ENCODE measurements at regions not wholly inside any gene's neighbourhood (a gene's known extent, or its start where the extent isn't known, plus 50 kb on each side); places are given as distances from the start of the nearest gene placed in this dataset.

GRCh38 chr2:184302506-184302905 lies 295.8 kb upstream of the ZNF804A start:
- Histone ChIP-seq H2AFZ (ENCODE audit: low read depth, low read length) (no peak overlapping the region), H3K4me3 (ENCODE audit: low read length) (no peak overlapping the region), H3F3A (ENCODE audit: insufficient read depth, low read length, poor library complexity, severe bottlenecking) (no peaks in the 10 kb centered on the region), H3K79me2 (replicated peaks; ENCODE audit: insufficient read depth, low read length) (no peaks in the 10 kb centered on the region), H3K9ac (ENCODE audit: low read length) (no peak overlapping the region), H3K27me3 (ENCODE audit: insufficient read depth, low read depth, low read length) (no peaks in the 10 kb centered on the region), H3K36me3 (ENCODE audit: insufficient read depth, low read length) (no peaks in the 10 kb centered on the region), H4K20me1 (ENCODE audit: insufficient read depth) (no peaks in the 10 kb centered on the region), H3K9me3 (ENCODE audit: low read length) (no peaks in the 10 kb centered on the region), H3K4me2 (ENCODE audit: low read length) (no peak overlapping the region), H3K27ac (ENCODE audit: low read length) (no peak overlapping the region), H3K9me2 (ENCODE audit: insufficient read depth, low read length) (no peaks in the 10 kb centered on the region)
- TF ChIP-seq TAF1 (IDR thresholded peaks at IDR 0.05; ENCODE audit: low read depth) (no peak), POLR2AphosphoS5 (IDR thresholded peaks at IDR 0.05) (no peak), MXI1 (conservative IDR thresholded peaks at IDR 0.05; ENCODE audit: poor library complexity, severe bottlenecking) (no peak), EP300 (conservative IDR thresholded peaks at IDR 0.05; ENCODE audit: poor library complexity, severe bottlenecking) (no peak), SMC3 (conservative IDR thresholded peaks at IDR 0.05; ENCODE audit: poor library complexity) (no peak), RAD21 (conservative IDR thresholded peaks at IDR 0.05) (no peak), REST (IDR thresholded peaks at IDR 0.05; ENCODE audit: borderline replicate concordance) (no peak), EZH2 (IDR thresholded peaks at IDR 0.05; ENCODE audit: borderline replicate concordance, insufficient read depth, low read length, poor library complexity, severe bottlenecking) (no peak)
- TF ChIP-seq, protein P1, sequence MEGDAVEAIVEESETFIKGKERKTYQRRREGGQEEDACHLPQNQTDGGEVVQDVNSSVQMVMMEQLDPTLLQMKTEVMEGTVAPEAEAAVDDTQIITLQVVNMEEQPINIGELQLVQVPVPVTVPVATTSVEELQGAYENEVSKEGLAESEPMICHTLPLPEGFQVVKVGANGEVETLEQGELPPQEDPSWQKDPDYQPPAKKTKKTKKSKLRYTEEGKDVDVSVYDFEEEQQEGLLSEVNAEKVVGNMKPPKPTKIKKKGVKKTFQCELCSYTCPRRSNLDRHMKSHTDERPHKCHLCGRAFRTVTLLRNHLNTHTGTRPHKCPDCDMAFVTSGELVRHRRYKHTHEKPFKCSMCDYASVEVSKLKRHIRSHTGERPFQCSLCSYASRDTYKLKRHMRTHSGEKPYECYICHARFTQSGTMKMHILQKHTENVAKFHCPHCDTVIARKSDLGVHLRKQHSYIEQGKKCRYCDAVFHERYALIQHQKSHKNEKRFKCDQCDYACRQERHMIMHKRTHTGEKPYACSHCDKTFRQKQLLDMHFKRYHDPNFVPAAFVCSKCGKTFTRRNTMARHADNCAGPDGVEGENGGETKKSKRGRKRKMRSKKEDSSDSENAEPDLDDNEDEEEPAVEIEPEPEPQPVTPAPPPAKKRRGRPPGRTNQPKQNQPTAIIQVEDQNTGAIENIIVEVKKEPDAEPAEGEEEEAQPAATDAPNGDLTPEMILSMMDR (IDR thresholded peaks at IDR 0.05; ENCODE audit: poor library complexity, severe bottlenecking), result no peak

- Histone ChIP-seq H3K4me3 (ENCODE audit: low read length) (no peak overlapping the region), H3K9me2 (ENCODE audit: insufficient read depth, low read length) (no peaks in the 10 kb centered on the region), H3K36me3 (ENCODE audit: insufficient read depth, low read length) (no peaks in the 10 kb centered on the region), H2AFZ (ENCODE audit: low read depth, low read length) (no peak overlapping the region), H3F3A (ENCODE audit: insufficient read depth, low read length, poor library complexity, severe bottlenecking) (no peaks in the 10 kb centered on the region), H3K79me2 (replicated peaks; ENCODE audit: insufficient read depth, low read length) (no peaks in the 10 kb centered on the region), H3K9ac (ENCODE audit: low read length) (no peak overlapping the region), H3K9me3 (ENCODE audit: low read length) (no peaks in the 10 kb centered on the region), H3K27me3 (ENCODE audit: insufficient read depth, low read depth, low read length) (no peaks in the 10 kb centered on the region), H4K20me1 (ENCODE audit: insufficient read depth) (no peaks in the 10 kb centered on the region), H3K4me2 (ENCODE audit: low read length) (no peak overlapping the region), H3K27ac (ENCODE audit: low read length) (no peak overlapping the region)
- TF ChIP-seq TAF1 (IDR thresholded peaks at IDR 0.05; ENCODE audit: low read depth) (no peak), MXI1 (conservative IDR thresholded peaks at IDR 0.05; ENCODE audit: poor library complexity, severe bottlenecking) (no peak), RAD21 (conservative IDR thresholded peaks at IDR 0.05) (no peak), EP300 (conservative IDR thresholded peaks at IDR 0.05; ENCODE audit: poor library complexity, severe bottlenecking) (no peak), POLR2AphosphoS5 (IDR thresholded peaks at IDR 0.05) (no peak), SMC3 (conservative IDR thresholded peaks at IDR 0.05; ENCODE audit: poor library complexity) (no peak), EZH2 (IDR thresholded peaks at IDR 0.05; ENCODE audit: borderline replicate concordance, insufficient read depth, low read length, poor library complexity, severe bottlenecking) (no peak), REST (IDR thresholded peaks at IDR 0.05; ENCODE audit: borderline replicate concordance) (no peak)
- TF ChIP-seq, protein P1 (IDR thresholded peaks at IDR 0.05; ENCODE audit: poor library complexity, severe bottlenecking), result no peak
These were observed 294.3 kb upstream of the ZNF804A start for GRCh38 chr2:184304006-184304405.
